PC-3 (cell line): ENCODE measurements at regions not wholly inside any gene's neighbourhood (a gene's known extent, or its start where the extent isn't known, plus 50 kb on each side); places are given as distances from the start of the nearest gene placed in this dataset.

ENCODE experiments used
- ATAC-seq: fragments of 200-7000 bp; cut with Tn5 transposase; 2 replicates; pipeline ENCODE4 v1.9.1; 2020; ENCODE audit warnings: mild to moderate bottlenecking, moderate library complexity
- BruUV-seq: library from RNA; stranded (reverse); fragments of 400-500 nt; replicated peaks from 2 replicates; lab custom pipeline; 2021; lab: Mats Ljungman, UMichigan
- CTCF ChIA-PET: fragments of 300-600 bp; sonication (Branson Sonifier 250); formaldehyde crosslinking; loops from one replicate; lab custom pipeline; 2022; ENCODE audit warnings: antibody characterized with exemption; lab: Charles Lee
- POLR2A ChIA-PET: fragments of 300-600 bp; sonication (Branson Sonifier 250); formaldehyde crosslinking; loops from one replicate; lab custom pipeline; 2022; ENCODE audit warnings: antibody characterized with exemption; ENCODE audit not compliant: unreplicated experiment; lab: Charles Lee
- DNase-seq: peaks from one replicate; pipeline ENCODE4 v3.0.0-alpha.2; 2015
- H2AFZ ChIP-seq: fragments of 300-600 bp; sonication (generic); 2 replicates; pipeline ENCODE4 v1.6.0; 2016; ENCODE audit warnings: antibody characterized with exemption, low read length
- H3F3A ChIP-seq: fragments of 300-600 bp; sonication (generic); one replicate; pipeline ENCODE4 v1.6.0; 2017; ENCODE audit warnings: antibody characterized with exemption, low read length, control low read depth, mild to moderate bottlenecking; ENCODE audit not compliant: unreplicated experiment
- H3K27ac ChIP-seq: fragments of 300-600 bp; sonication (generic); 2 replicates; pipeline ENCODE4 v1.5.1; 2016; ENCODE audit warnings: mild to moderate bottlenecking, low read length
- H3K27me3 ChIP-seq: fragments of 300-600 bp; sonication (generic); 2 replicates; pipeline ENCODE4 v1.6.1; 2016; ENCODE audit warnings: low read length, mixed read lengths
- H3K36me3 ChIP-seq: fragments of 300-600 bp; sonication (generic); 2 replicates; pipeline ENCODE4 v1.6.1; 2016; ENCODE audit warnings: low read depth, mixed run types, low read length, mixed read lengths
- H3K4me1 ChIP-seq: fragments of 300-600 bp; sonication (generic); 2 replicates; pipeline ENCODE4 v1.5.1; 2016; ENCODE audit warnings: low read length; ENCODE audit not compliant: insufficient read depth
- H3K4me2 ChIP-seq: fragments of 300-600 bp; sonication (generic); 2 replicates; pipeline ENCODE4 v1.6.0; 2016; ENCODE audit warnings: low read length
- H3K4me3 ChIP-seq: fragments of 300-600 bp; sonication (generic); 2 replicates; pipeline ENCODE4 v1.5.1; 2016; ENCODE audit warnings: mild to moderate bottlenecking, low read length, mixed read lengths
- H3K79me2 ChIP-seq: fragments of 300-600 bp; sonication (generic); 2 replicates; pipeline ENCODE4 v1.6.1; 2017; ENCODE audit warnings: low read length, mixed read lengths
- H3K9ac ChIP-seq: fragments of 300-600 bp; sonication (generic); 2 replicates; pipeline ENCODE4 v1.6.0; 2016; ENCODE audit warnings: mild to moderate bottlenecking, low read length
- H3K9me2 ChIP-seq: fragments of 300-600 bp; sonication (generic); replicated peaks from 2 replicates; pipeline ENCODE4 v1.6.1; 2016; ENCODE audit warnings: mixed run types, low read length, mixed read lengths
- H3K9me3 ChIP-seq: fragments of 300-600 bp; sonication (generic); 2 replicates; pipeline ENCODE4 v1.6.1; 2016; ENCODE audit warnings: low read length, mixed read lengths
- H4K20me1 ChIP-seq: fragments of 300-600 bp; sonication (generic); 2 replicates; pipeline ENCODE4 v1.6.1; 2016; ENCODE audit warnings: low read length, mixed read lengths
- CTCF ChIP-seq: fragments of 300-600 bp; sonication (generic); conservative IDR thresholded peaks from 2 replicates; pipeline ENCODE4 v1.5.1; 2017; ENCODE audit warnings: antibody characterized with exemption, low read depth, mild to moderate bottlenecking, low read length
- EZH2 ChIP-seq: fragments of 300-600 bp; sonication (generic); IDR thresholded peaks from one replicate; pipeline ENCODE4 v1.6.1; 2017; ENCODE audit warnings: antibody characterized with exemption, mild to moderate bottlenecking, low read length; ENCODE audit not compliant: unreplicated experiment
- EZH2phosphoT487 ChIP-seq: fragments of 300-600 bp; sonication (generic); IDR thresholded peaks from 2 replicates; pipeline ENCODE4 v1.6.1; 2018; ENCODE audit warnings: mild to moderate bottlenecking, antibody characterized with exemption, low read length, borderline replicate concordance
- intact Hi-C: fragments of 100-400 bp; cut with micrococcal nuclease; formaldehyde crosslinking; loops from 2 replicates; pipeline ENCODE4 v1.9.0; 2023

- no peak overlapping the region for H3K4me2 ChIP-seq
- ChIA-PET CTCF (no interaction called here), POLR2A (no interaction called here)
- no TSS peak for BruUV-seq
- no peaks in the 10 kb centered on the region for H3K9me3 ChIP-seq
- no peak overlapping the region for H3K9ac ChIP-seq
- no peaks in the 10 kb centered on the region for H3F3A ChIP-seq
- no peaks in the 10 kb centered on the region for H3K36me3 ChIP-seq
- H3K27ac ChIP-seq, result no peak overlapping the region
- TF ChIP-seq CTCF (no peak), EZH2phosphoT487 (no peak), EZH2 (no peak)
- no peaks in the 10 kb centered on the region for H4K20me1 ChIP-seq
- ATAC-seq (no peak), DNase-seq (no peak)
- intact Hi-C loops, result no loop called here
- no peaks in the 10 kb centered on the region for H3K9me2 ChIP-seq
- H3K4me3 ChIP-seq, result no peak overlapping the region
- no peaks in the 10 kb centered on the region for H3K4me1 ChIP-seq
- no peak overlapping the region for H2AFZ ChIP-seq
- no peaks in the 10 kb centered on the region for H3K27me3 ChIP-seq
- H3K79me2 ChIP-seq, result no peaks in the 10 kb centered on the region
These were observed 132.3 kb downstream of the CSNK2A3 start for GRCh38 chr11:11220786-11221185.

- CTCF ChIA-PET, result no interaction called here
- H3K9ac ChIP-seq, result no peak overlapping the region
These were observed 134.4 kb downstream of the CSNK2A3 start for GRCh38 chr11:11218629-11218986.

More at GRCh38 chr11:11218629-11218986, 134.4 kb downstream of the CSNK2A3 start:
- H3K9me2 ChIP-seq, result no peaks in the 10 kb centered on the region
- no peak overlapping the region for H3K27ac ChIP-seq
- no peaks in the 10 kb centered on the region for H4K20me1 ChIP-seq
- POLR2A ChIA-PET, result no interaction called here
- no peaks in the 10 kb centered on the region for H3K9me3 ChIP-seq
- H3K79me2 ChIP-seq, result no peaks in the 10 kb centered on the region
- no peaks in the 10 kb centered on the region for H3K36me3 ChIP-seq
- no peak overlapping the region for H2AFZ ChIP-seq
- H3K4me1 ChIP-seq, result no peaks in the 10 kb centered on the region
- H3K27me3 ChIP-seq, result no peaks in the 10 kb centered on the region
- no TSS peak for BruUV-seq
- ATAC-seq (peak; percentile 13; the same call in 1 of the 2 replicates), DNase-seq (no peak)
- H3K4me3 ChIP-seq, result no peak overlapping the region
- intact Hi-C loops, result no loop called here
- H3K4me2 ChIP-seq, result no peak overlapping the region
- H3F3A ChIP-seq, result no peaks in the 10 kb centered on the region
- TF ChIP-seq EZH2, result no peak
- no peak for TF ChIP-seq EZH2phosphoT487
- TF ChIP-seq CTCF, result no peak
